ENCODE measurements at regions not wholly inside any gene's neighbourhood (a gene's known extent, or its start where the extent isn't known, plus 50 kb on each side); places are given as distances from the start of the nearest gene placed in this dataset.
"Not testable (repeated sequence)": the region's sequence is repeated elsewhere in the genome, so short reads cannot be mapped to it uniquely, and the experiment has no call there.

GRCh38 chr5:1653698-1654651 lies 130.2 kb upstream of the LPCAT1 start:
- not testable (repeated sequence) for TF ChIP-seq CTCF (IDR thresholded peaks at IDR 0.05; ENCODE audit: insufficient read depth, low read length, poor library complexity, severe bottlenecking); EZH2phosphoT487 (conservative IDR thresholded peaks at IDR 0.05; ENCODE audit: low read length)
